Amygdala (tissue), 56 donors: ENCODE measurements at regions not wholly inside any gene's neighbourhood (a gene's known extent, or its start where the extent isn't known, plus 50 kb on each side); places are given as distances from the start of the nearest gene placed in this dataset.
"Not testable (repeated sequence)": the region's sequence is repeated elsewhere in the genome, so short reads cannot be mapped to it uniquely, and the experiment has no call there.

ENCODE experiments used
- DNase-seq, 56 donors: peaks; one replicate each; lab custom pipeline; 2025; lab: John Stamatoyannopoulos, UW

GRCh38 chr3:167012691-167013090 is 367.4 kb downstream of the ZBBX start:
- no peak for DNase-seq

GRCh38 chr3:167008791-167009190 is 371.3 kb downstream of the ZBBX start:
- DNase-seq, result no peak

- no peak for DNase-seq
These were observed 378.7 kb downstream of the ZBBX start for GRCh38 chr3:167001374-167001773.

GRCh38 chr3:166993015-166993630 is 387.0 kb downstream of the ZBBX start:
- DNase-seq, result no peak

GRCh38 chr3:166986000-166986399 is 394.1 kb downstream of the ZBBX start:
- DNase-seq, result no peak

- DNase-seq, result not testable (repeated sequence)
These were observed 404.3 kb downstream of the ZBBX start for GRCh38 chr3:166975796-166976195.

GRCh38 chr3:166967714-166968113 is 412.4 kb downstream of the ZBBX start:
- not testable (repeated sequence) for DNase-seq

- no peak for DNase-seq
These were observed 417.2 kb downstream of the ZBBX start for GRCh38 chr3:166962911-166963310.

GRCh38 chr3:166957121-166957520 is 423.0 kb downstream of the ZBBX start:
- no peak for DNase-seq

- DNase-seq, result no peak
These were observed 424.7 kb downstream of the ZBBX start for GRCh38 chr3:166955201-166955939.

GRCh38 chr3:166934879-166935278 is 445.2 kb downstream of the ZBBX start:
- DNase-seq, result no peak

- no peak for DNase-seq
These were observed 462.7 kb downstream of the ZBBX start for GRCh38 chr3:166917437-166917836.

GRCh38 chr3:166902374-166902773 is 477.7 kb downstream of the ZBBX start:
- DNase-seq, result no peak

- no peak for DNase-seq
These were observed 479.1 kb downstream of the ZBBX start for GRCh38 chr3:166900866-166901577.

GRCh38 chr3:166897811-166898210 is 482.3 kb downstream of the ZBBX start:
- no peak for DNase-seq

- no peak for DNase-seq
These were observed 490.9 kb downstream of the ZBBX start for GRCh38 chr3:166889241-166889640.

GRCh38 chr3:166879661-166880060 is 500.4 kb downstream of the ZBBX start:
- no peak for DNase-seq

- no peak for DNase-seq
These were observed 502.1 kb downstream of the ZBBX start for GRCh38 chr3:166877971-166878370.

- no peak for DNase-seq
These were observed 515.3 kb downstream of the ZBBX start for GRCh38 chr3:166864473-166865467.

- DNase-seq, result no peak
These were observed 519.9 kb downstream of the ZBBX start for GRCh38 chr3:166860217-166860616.
